Left lobe of liver (tissue), 2 donors: ENCODE measurements at regions not wholly inside any gene's neighbourhood (a gene's known extent, or its start where the extent isn't known, plus 50 kb on each side); places are given as distances from the start of the nearest gene placed in this dataset.
"Not testable (repeated sequence)": the region's sequence is repeated elsewhere in the genome, so short reads cannot be mapped to it uniquely, and the experiment has no call there.

Experiments used
- ATAC-seq: fragments of 200-7000 bp; cut with Tn5 transposase; one replicate; pipeline ENCODE4 v1.9.1; 2020; ENCODE audit warnings: mild to moderate bottlenecking, moderate library complexity
- DNase-seq: peaks from one replicate; pipeline ENCODE4 v3.0.0-alpha.2; 2020; ENCODE audit warnings: low spot score
- donor health status: DM: no; HTN: no; CAD: no; lungs with moderate emphysema.
- donor health status: DM: no; HTN: yes; CAD: no.

DNA sequence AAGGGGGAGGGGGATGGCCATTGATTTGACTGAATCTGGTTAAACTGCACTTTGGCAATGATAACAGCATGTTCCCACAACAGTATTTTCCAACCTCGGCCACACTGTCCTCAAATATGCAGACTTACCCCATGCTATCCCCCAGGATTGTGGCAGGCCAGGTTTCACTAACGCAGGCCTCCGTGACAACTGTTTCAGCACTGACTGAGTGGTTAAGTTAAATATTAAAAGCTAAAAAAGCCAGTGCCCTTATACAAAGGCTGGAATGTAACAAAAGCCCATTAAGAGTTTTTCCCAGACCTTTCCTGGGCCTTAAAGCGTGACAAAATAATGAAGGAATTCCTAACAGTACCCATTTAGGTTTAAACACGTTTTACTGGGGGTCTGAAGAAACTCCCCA, 202.9 kb downstream of the USP25 start:
- no peak for DNase-seq

DNA sequence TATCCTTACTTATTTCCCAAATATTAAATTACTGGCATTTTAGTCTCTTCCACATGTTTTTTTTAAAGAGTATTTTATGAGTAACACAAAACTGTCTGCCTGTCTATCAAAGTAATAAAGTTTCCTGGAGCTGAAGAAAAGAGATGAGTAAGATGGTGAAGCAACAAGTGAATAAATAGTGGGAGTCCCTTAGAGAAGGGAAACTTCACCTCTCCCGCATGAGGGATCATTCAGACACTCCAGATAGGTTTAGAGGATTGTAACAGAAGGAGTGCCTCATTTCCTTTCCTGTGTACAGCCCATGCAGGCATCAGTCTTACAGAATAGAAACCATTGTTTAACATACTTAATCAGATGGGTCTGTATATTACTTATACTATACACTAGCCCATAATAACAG, 205.7 kb downstream of the USP25 start:
- DNase-seq (no peak), ATAC-seq (no peak)

More for the DNA sequence above, 202.9 kb downstream of the USP25 start:
- ATAC-seq: no peak

DNA sequence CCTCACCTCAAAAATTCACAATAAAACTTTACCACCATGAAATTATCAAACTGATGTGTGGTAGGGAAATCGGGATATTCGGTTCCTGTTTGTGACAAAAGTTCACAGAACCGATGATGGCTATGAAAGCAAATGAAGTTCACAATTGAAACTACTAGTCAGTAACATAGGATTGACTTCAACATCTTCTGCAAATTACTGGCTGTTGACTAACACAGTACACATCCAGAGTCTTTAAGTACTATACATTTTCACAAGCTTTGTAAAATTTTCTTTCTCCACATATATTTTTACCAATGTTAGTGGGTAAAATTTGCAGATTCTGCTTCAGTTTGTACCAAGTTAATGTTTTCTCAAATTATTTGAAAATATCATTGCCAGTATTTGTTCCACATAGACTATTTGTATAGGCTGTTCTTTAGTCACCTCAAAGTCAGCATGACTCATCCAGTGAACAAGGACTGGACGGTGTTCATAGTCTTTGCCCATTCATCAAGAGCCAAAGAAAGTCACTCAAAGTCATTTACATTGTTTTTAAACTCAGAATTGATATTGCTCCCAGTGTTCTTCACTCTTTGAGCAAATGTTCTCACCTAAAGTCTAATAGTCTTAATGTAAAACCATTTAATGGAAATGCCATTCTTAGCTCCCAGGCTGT, 213.4 kb downstream of the USP25 start:
- ATAC-seq (no peak), DNase-seq (no peak)

DNA sequence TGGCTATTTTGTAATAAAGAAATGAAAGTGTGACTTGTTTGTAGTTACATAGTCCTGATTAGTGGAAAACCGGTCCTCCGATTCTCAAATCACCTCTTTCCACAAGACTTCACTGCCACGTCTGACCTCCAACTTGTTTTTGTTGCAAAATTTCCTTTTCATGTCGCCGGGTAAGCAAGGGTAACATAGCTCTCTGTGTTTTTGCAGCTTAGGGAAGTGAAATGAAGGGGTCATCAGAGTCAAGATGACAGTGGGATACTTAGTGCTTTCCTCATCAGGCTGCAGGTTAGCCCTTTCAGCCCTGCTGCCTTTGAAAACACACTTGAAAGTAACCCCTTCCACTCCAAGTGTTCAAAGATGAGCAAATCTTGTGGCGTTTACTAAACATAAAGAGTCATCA, 217.9 kb downstream of the USP25 start:
- ATAC-seq (no peak), DNase-seq (no peak)

DNA sequence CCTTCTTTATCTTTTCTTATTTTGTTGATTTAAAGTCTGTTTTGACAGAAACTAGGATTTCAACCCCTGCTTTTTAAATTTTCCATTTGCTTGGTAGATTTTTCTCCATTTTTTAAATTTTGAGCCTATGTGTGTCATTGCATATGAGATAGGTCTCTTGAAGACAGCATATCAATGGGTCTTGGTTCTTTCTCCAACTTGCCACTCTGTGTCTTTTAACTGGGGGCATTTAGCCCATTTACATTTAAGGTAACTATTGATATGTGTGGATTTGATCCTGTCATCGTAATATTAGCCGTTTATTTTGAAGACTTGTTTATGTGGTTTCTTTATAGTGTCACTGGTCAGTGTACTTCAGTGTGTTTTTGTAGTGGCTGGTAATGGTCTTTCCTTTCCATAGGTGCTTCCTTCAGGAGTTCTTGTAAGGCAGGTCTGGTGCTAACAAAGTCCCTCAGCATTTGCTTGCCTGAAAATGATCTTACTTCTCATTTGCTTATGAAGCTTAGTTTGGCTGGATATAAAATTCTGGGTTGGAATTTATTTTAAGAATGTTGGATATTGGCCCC, 223.9 kb downstream of the USP25 start:
- ATAC-seq: no peak
- DNase-seq: no peak

DNA sequence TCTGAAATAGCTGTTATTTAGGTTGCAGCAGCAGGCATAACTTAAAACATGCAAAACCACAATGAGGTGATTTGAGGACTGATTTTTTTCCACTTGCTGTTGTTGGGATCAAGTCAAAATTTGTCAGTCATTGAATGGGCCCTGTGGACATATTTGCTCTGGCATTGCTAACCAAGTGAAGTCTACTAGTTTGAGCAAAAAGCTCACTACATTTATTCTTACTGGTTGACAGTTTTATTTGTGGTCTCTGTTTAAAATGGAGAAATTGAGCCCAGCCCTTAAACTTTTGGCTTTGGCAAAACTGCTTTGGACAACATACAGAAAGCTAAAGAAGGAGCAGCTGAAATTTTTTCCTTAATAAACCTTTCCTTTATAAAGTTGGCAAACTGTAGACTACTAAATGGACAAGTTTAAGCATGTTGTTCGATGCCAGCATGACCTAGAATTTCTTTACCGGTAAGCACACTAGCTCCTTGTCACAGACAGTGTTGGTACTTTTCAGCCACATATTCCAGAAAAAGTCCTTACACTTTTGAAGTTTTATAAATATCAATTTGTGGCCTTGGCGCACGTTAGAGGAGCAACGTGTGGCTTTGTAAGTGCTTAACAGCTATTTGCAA, 234.6 kb downstream of the USP25 start:
- ATAC-seq: no peak
- DNase-seq: no peak

DNA sequence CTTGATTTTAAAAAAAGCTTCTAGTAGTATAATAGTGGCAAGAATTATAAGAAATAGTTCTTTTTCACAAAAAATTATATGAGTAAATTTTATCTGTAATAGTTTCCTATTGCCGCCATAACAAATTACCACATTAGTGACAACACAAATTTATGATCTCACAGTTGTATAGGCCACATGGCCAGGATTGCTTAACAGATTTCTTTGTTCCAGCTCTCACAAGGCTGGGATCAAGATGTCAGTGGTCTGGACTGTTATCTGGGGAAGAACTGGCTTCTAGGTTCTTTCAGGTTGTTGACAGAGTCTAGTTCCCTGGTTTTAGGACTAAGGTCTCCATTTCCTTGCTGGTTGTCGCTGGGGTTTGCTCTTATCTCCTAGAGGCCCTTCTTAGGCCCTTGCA, 236.4 kb downstream of the USP25 start:
- ATAC-seq: no peak
- DNase-seq: no peak

DNA sequence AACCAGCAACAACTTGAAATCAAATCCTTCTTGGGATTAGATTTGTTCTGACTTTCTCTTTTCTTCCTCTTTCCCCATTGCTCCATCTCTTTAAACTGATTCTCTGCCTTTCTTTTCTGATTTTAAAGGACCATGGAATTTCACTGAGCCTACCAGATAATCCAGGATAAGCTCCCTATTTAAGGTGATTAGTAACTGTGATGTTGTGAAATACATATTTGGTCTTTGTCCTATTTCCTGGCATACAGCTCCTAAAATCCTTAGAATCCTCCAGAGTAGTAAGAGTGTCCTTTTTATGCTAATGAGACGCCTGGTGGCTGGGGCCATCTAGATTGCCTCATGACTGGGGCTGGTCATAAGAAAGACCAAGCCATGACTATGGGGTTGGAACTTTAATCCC, 236.9 kb downstream of the USP25 start:
- no peak for ATAC-seq

DNA sequence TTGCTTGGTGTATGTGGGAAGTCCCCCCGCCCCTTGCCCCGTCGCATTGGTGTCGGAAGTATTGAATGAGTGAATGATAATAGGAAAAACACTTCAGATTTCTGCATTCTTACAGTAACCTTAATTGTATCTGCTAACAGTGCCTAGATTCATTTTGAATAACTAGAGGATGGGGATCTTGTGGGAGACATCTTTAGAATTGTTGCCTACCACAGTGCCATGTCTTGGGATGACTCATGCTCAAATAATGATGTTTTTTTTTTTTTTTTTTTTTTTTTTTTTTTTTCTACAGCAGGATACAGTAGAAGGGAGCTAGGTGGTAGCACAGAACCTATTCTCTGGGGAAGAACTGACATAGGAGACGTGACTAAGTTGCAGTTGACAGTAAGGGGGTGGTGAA, 237.9 kb downstream of the USP25 start:
- ATAC-seq (no peak), DNase-seq (no peak)

More for the DNA sequence above, 236.9 kb downstream of the USP25 start:
- DNase-seq: no peak

DNA sequence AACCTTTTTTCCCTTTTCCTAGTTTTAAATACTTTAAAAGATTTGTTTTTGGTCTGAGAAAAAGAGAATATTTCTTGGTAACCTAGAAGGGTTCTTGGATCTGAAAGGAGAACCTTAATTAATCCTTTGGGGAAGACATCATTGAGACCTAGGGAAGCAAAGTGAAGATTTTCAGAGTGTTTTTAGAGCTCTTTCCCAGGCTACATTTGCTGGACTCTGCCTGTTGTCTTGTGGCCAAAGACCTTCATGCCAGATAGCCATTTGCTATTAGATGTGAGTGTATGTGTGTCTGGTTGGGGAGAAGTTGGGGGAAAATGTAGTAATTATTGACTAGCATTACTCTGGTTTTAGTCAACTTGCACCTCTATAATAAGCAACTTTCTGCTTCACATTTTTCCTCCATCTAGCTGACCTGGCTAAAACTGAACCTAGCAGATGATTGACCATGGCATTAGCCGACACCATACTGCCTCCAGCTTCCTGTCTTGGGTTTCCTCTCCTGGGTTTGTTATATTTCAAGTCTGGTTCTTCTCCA, 239.1 kb downstream of the USP25 start:
- no peak for DNase-seq
- ATAC-seq: no peak

DNA sequence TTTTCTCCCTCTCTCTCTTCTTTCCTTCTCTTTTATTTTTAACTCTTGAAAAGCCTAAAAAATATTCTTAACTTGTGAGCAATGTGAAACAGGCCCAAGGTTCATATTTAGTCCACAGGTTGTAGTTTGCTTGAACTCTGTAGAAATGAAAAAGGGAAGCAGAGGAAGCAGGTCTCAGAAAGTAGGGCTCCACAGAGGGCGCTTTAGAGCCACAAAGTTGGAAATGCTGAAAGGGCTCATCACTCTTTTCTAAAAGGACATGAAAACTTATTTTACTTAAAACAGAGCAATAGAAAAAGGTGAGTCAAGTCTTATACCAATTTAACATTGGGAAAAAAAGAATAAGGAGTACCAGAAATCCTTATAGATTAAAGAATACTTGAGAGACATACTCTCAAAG, 247.0 kb downstream of the USP25 start:
- no peak for ATAC-seq
- no peak for DNase-seq

DNA sequence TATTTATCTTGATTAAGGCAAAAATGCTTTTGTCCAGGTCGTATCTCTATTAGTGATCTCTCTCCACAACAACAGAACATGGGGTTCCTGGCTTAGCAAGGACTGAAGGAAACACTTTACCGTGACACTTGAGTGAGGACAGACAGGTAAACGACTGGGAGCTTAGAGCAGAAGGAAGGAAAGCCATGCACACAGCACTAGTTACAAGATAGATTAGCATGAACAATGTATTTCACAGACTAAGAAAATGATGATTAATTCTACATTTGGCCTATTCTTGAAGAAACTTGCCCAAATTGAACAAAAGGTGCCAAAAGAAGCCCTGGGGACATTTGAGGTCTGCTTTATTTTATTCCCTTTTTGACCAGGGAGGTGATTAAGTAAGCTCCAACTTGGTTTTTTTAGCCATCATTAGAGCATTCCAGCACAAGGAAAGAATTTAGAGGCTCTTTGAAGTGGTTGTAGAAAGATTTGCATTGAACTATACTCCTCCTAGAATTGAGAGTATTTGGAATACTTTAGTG, 248.5 kb downstream of the USP25 start:
- ATAC-seq (no peak), DNase-seq (no peak)

DNA sequence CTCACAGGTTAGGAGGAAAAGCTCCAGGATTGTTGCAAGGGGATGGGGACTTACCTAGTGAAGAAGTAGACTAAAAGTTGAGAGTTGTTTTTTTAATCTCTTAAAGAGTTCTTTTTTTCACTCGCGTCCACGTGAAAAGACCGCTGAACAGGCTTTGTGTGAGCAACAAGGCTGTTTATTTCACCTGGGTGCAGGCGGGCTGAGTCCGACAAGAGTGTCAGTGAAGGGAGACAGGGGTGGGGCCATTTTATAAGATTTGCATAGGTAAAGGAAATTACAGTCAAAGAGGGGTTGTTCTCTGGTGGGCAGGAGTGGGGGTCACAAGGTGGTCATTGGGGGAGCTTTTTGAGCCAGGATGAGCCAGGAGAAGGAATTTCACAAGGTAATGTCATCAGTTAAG, 249.7 kb downstream of the USP25 start:
- DNase-seq, ATAC-seq: not testable (repeated sequence)

DNA sequence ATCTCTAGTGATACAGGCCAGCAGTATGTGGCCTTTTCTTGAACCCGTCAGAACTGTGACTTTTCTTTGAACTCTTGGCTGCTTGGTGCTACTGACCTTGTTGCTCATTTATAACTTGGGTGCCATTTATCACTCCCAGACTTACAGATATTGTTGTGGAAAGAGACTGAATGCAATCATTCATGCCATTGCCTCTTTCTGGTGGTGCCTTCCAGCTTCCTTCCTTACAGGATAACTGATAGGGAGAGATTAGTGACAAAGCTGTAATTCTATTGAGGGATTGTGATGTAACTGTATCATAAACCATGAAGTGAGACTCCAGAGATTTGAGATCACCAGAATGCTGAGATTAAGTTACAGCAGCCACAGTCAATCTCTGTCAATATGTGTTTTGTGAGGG, 256.5 kb downstream of the USP25 start:
- DNase-seq (no peak), ATAC-seq (peak; percentile 43)

DNA sequence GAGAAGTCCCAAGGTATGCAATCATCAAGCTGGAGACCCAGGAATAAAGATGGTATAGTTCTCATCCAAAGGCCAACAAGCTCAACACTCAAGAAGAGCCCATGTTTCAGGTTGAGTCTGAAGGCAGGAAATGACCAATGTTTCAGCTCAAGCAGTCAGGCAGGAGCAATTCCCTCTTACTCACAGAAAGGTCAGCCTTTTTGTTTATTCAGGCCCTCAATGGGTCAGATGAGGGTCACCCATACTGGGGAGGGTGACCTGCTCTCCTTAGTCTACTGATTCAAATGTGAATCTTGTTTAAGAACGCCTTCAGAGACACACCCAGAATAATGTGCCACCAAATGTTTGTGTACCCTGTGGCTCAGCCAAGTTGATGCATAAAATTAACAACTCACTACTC, 262.4 kb downstream of the USP25 start:
- DNase-seq (no peak), ATAC-seq (no peak)

DNA sequence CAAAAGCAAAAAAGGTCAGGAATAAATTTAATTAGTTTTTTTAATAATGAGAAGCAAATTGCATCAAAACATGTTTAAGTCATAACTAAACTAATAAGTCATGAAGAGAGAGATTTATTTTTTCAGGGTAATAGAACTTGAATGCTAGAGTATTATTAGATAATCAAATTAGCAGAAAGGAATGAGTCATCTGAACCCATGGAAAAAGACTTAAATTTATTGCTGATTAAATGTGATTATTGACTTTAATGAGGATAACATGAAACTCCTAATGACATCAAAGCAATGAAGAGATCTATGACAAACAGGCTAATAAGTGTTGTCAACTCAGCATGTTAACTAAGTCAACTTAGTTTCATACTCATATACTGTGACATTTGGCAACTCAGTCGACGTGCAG, 264.2 kb downstream of the USP25 start:
- DNase-seq: no peak
- no peak for ATAC-seq

DNA sequence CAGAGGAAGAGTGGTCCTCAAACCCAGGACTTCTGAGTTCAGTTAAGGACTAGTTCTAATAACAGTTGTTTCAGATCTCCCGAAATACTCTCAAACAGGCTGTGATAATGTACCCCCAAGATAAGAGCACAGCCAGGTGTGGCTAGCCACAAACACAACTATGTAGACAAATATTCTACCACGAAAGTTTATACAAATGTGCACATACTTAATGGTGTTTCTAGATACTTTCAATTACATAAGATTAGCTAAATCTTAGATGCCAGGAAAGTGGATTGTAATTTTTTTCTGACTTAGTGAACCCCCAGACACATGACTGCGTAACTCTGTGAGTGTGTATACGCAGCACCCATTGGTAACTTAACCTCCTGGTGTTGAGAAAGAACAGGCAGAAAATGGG, 270.0 kb downstream of the USP25 start:
- DNase-seq (no peak), ATAC-seq (no peak)

DNA sequence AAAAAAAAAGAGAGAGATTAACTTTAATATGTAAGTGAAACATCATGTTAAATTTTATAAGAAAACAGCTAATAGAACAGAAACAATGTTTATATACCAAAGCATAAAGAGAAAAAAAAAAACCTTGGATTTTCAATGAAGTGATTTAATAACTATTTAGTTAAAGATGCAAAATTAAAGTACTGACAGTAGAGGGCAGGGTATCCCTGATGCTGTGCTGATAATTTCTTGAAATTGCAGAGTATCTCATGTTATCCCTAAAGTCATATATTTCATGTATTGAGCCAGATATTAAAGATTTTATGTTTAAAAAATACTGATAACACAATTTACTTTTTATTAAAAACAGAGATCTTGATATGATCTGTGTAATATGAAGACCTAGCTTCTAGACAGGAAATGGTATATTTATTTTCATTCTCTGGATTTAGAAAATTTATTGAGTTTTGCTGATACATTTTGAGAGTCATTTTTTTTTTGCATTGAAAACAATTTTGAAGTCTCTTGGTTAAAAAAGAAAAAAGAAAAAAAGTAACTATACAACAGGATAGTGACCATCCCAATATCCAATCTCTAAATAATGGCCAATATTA, 273.2 kb downstream of the USP25 start:
- DNase-seq: no peak

DNA sequence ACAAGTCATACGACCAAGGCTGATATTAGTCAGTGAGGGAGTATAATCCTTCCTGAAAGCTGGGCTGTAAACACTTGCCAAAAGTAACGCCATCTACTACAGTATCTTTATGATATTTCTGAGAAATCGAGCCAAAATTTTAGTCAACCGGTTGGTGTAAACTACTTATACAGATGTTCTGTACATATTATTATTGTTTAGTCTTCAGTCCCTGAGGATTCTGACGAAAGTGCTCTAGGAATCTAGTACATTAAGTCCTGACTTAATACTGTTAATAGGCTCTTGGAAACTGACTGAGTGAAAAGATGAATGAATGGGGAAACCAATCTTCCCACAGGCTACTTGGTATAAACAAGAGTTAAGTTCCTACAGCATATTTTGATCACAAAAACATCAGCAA, 274.3 kb downstream of the USP25 start:
- DNase-seq (no peak), ATAC-seq (no peak)

More for the DNA sequence above, 273.2 kb downstream of the USP25 start:
- peak; percentile 43 for ATAC-seq

DNA sequence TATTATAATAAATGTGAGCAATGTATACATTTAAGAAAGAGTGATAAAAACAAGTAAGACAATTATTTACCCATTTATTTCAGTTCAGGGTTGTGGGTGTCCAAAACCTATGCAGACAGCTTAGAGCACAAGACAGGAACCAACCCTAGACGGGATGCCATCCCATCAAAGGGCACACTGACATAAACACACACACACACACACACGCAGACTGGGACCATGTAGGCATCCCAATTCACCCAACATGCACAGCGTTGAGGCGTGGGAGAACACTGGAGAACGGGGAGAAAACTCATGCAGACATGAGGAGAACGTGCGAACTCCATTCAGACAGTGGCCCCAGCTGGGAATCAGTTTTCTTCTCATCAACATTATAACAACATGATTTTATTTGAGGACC, 274.7 kb downstream of the USP25 start:
- ATAC-seq: no peak

DNA sequence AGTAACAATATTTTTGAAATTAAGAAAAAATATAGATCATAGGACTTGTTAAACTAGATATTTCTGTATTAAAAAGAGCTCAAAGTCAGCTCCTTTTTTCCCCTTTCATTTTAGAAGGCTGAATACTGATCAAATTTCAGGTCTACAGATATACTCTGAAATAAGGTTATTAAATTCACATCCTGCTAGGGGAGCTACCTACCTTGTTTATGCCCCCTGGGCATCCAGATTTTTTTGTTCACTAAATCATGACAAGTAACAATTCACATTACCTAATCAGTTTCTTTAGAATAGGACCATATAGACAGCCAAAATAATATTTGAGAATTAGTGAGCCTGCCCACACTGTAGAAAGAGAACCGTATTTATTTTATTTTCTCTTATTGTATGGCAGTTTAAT, 276.2 kb downstream of the USP25 start:
- ATAC-seq (no peak), DNase-seq (no peak)

More for the DNA sequence above, 274.7 kb downstream of the USP25 start:
- no peak for DNase-seq

DNA sequence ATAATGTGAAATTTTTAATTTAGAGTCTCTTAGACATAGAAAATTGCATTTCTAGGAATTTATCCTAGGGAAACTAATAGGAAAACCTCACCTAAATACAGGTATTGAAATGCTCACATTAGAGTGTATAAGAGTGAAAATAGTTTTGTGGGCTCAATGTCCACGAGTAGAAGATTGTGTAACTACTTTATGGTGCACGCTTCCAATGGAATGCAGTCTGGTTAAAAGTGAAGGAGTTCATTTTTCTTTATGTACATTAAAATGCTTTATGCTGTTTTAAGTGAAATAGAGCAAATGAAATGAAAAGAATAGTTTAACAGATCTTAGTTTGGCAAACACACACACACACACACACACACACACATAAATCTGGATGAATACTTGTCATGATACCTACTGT, 278.2 kb downstream of the USP25 start:
- DNase-seq (no peak), ATAC-seq (no peak)
